BE2C (cell line): ENCODE measurements at regions not wholly inside any gene's neighbourhood (a gene's known extent, or its start where the extent isn't known, plus 50 kb on each side); places are given as distances from the start of the nearest gene placed in this dataset.
"Not testable (repeated sequence)": the region's sequence is repeated elsewhere in the genome, so short reads cannot be mapped to it uniquely, and the experiment has no call there.

Experiments
- DNase-seq: peaks from one replicate; pipeline ENCODE4 v3.0.0-alpha.2; 2020
- H3K27me3 ChIP-seq: fragments of 250-450 bp; sonication (Bioruptor Pico); 2 replicates; pipeline ENCODE4 v1.5.1; 2020; ENCODE audit warnings: mild to moderate bottlenecking
- H3K36me3 ChIP-seq: fragments of 250-450 bp; sonication (Bioruptor Pico); 2 replicates; pipeline ENCODE4 v1.5.1; 2020; ENCODE audit warnings: mild to moderate bottlenecking
- H3K4me1 ChIP-seq: fragments of 250-450 bp; sonication (Bioruptor Pico); 2 replicates; pipeline ENCODE4 v1.5.1; 2020
- H3K4me3 ChIP-seq: 2 replicates; pipeline ENCODE4 v1.5.1; 2011; ENCODE audit warnings: low read depth, low read length
- H3K9me3 ChIP-seq: fragments of 250-450 bp; sonication (Bioruptor Pico); 2 replicates; pipeline ENCODE4 v1.5.1; 2020
- TF ChIP-seq, protein P1 (sequence below): IDR thresholded peaks from 2 replicates; pipeline ENCODE4 v1.5.1; 2012; ENCODE audit warnings: mild to moderate bottlenecking, low read depth, low read length

DNA sequence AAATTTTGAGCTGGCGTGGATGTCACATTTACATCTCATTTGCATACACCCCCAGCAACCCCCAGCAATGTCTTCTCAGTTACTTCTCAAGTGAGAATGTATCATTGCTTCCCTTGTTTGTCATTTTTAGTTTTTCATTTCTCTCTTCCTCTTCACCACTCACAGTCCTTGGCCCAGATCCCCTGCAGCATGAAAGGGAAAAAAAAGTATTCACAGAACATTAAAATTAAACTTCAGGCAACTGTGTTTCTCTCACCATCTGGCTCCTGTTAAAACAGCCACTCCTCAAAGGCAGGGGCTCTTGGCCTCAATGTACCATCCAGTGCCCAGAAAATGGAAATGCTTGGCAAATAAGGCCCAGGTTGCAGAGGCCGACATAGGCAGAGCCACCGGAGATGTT is 126.8 kb downstream of the CTNND1 start:
- Histone ChIP-seq H3K27me3 (no peaks in the 10 kb centered on the region), H3K9me3 (no peaks in the 10 kb centered on the region), H3K36me3 (no peaks in the 10 kb centered on the region), H3K4me3 (no peak overlapping the region), H3K4me1 (no peaks in the 10 kb centered on the region)
- TF ChIP-seq, protein P1, sequence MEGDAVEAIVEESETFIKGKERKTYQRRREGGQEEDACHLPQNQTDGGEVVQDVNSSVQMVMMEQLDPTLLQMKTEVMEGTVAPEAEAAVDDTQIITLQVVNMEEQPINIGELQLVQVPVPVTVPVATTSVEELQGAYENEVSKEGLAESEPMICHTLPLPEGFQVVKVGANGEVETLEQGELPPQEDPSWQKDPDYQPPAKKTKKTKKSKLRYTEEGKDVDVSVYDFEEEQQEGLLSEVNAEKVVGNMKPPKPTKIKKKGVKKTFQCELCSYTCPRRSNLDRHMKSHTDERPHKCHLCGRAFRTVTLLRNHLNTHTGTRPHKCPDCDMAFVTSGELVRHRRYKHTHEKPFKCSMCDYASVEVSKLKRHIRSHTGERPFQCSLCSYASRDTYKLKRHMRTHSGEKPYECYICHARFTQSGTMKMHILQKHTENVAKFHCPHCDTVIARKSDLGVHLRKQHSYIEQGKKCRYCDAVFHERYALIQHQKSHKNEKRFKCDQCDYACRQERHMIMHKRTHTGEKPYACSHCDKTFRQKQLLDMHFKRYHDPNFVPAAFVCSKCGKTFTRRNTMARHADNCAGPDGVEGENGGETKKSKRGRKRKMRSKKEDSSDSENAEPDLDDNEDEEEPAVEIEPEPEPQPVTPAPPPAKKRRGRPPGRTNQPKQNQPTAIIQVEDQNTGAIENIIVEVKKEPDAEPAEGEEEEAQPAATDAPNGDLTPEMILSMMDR, result no peak
- no peak for DNase-seq

DNA sequence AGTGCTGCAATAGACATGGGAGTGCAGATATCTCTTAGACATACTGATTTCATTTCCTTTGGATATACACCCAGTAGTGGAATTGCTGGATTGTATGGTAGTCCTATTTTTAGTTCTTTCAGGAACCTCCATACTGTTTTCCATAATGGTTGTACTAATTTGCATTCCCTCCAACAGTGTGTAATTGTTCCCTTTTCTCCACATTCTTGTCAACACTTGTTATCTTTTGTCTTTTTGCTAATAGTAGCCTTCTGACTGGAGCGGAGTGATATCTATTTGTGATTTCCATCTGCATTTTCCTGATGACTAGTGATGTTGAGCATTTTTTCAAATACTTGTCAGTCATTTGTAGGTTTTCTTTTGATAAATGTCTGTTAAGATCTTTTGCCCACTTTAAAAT is 128.9 kb downstream of the CTNND1 start:
- DNase-seq, result no peak
- no peaks in the 10 kb centered on the region for H3K9me3 ChIP-seq
- H3K4me3 ChIP-seq, result no peak overlapping the region
- no peaks in the 10 kb centered on the region for H3K36me3 ChIP-seq
- H3K4me1 ChIP-seq, result no peaks in the 10 kb centered on the region
- TF ChIP-seq, protein P1, result no peak
- no peaks in the 10 kb centered on the region for H3K27me3 ChIP-seq

DNA sequence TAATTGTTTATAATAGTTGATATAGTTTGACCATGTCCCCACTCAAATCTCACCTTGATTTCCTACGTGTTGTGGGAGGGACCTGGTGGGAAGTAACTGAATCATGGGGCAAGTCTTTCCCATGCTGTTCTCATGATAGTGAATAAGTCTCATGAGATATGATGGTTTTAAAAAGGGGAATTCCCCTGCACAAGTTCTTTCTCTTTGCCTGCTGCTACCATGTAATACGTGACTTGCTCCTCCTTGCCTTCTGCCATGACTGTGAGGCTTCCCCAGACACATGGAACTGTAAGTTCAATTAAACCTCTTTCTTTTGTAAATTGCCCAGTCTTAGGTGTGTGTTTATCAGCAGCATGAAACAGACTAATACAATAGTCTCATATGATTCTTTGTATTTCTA is 130.5 kb upstream of the OR9Q1 start:
- DNase-seq, H3K4me3 ChIP-seq, H3K27me3 ChIP-seq: not testable (repeated sequence)

DNA sequence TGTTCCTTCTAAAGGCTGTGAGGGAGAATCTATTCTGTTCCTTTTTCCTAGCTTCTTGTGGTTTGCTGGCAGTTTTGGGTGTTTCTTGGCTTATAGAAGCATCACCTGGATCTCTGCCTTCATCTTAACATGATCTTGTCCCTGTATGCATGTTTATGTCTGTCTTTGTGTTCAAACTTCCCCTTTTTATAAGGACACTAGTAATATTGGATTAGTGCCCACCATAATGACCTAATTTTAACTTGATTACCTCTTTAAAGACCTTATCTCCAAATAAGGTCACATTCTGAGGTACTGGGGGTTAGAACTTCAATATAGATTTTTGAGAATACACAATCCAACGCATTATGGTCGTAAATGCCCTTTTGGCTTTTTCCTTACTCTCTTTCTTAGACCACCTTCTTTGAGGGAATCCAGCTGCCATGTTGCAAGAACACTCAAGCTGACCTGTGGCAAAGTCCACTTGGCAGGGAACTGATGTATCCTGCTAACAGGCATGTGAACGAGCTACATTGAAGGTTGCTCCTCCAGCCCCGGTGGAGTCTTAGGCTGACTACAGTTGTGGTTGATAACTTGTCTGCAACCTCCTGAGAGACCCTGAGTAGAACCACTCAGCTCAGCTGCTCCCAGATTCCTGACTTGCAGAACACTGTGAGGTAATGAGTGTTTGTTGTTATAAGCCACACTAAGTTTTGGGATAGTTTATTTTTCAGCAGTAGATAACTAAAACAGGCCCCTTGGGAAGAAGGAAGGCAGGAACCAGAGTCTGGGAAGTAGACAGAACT is 127.1 kb upstream of the OR9Q1 start:
- no peak for DNase-seq
- Histone ChIP-seq H3K9me3 (no peaks in the 10 kb centered on the region), H3K27me3 (no peaks in the 10 kb centered on the region), H3K4me3 (no peak overlapping the region), H3K36me3 (no peaks in the 10 kb centered on the region), H3K4me1 (no peaks in the 10 kb centered on the region)
- TF ChIP-seq, protein P1, result no peak

More for the DNA sequence above, 130.5 kb upstream of the OR9Q1 start:
- not testable (repeated sequence) for H3K9me3 ChIP-seq, H3K4me1 ChIP-seq, H3K36me3 ChIP-seq

DNA sequence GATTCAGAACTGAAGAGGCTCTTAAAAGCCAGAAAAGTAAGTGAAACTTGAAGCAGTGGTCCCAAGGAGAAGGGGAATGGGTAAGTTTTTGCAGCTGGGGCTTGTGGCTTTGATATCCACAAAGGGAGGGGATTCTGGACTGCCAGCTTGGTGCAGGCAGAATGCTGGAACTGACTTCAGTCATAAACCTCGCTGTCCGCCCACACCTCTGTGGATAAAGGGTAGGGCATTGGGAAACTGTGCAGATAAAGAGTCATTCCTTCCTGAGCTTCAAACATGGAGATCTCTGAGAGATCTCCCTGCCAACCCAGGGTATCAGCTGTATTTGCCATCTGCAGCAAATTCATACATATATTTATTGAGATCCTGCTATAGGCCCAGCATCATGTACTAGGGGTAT is 124.3 kb upstream of the OR9Q1 start:
- Histone ChIP-seq H3K9me3 (no peaks in the 10 kb centered on the region), H3K36me3 (no peaks in the 10 kb centered on the region), H3K4me3 (no peak overlapping the region), H3K27me3 (no peaks in the 10 kb centered on the region), H3K4me1 (no peaks in the 10 kb centered on the region)
- TF ChIP-seq, protein P1, result no peak
- DNase-seq, result no peak

DNA sequence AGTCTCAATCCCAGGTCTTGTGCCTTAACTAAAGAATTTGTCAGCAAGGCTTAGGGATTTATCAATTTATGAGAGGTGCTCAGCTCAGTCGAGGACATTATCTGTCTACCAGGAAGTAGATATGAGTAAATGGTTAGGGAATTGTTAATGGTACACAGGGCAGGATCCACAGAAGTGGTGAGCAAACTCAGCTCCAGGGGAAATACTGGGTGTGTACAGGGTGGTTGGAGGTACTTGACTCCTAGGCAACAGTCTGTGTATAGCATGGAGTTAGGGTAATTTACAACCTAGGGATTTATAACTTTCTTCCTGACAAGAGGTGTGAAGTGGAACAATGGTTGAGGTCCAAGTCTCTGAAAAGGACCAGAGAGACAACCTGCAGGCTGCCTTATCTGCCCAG is 123.4 kb upstream of the OR9Q1 start:
- DNase-seq, result no peak
- Histone ChIP-seq H3K36me3 (no peaks in the 10 kb centered on the region), H3K4me1 (no peaks in the 10 kb centered on the region), H3K4me3 (no peak overlapping the region), H3K9me3 (no peaks in the 10 kb centered on the region), H3K27me3 (no peaks in the 10 kb centered on the region)
- TF ChIP-seq, protein P1, result no peak
